Stimulated activated naive B cell treated with anti-CD40 and anti-IgM and Interleukin-4, amounts not matched to agents 10 μg/mL and 1 μg/mL and 100 μg/mL, for 72 hours (primary cell): ENCODE measurements at regions not wholly inside any gene's neighbourhood (a gene's known extent, or its start where the extent isn't known, plus 50 kb on each side); places are given as distances from the start of the nearest gene placed in this dataset.
"Not testable (repeated sequence)": the region's sequence is repeated elsewhere in the genome, so short reads cannot be mapped to it uniquely, and the experiment has no call there.

ENCODE experiments used
- ATAC-seq, 2 donors: fragments of 150-1000 bp; cut with Tn5 transposase; replicated peaks; 2 replicates each; pipeline ENCODE4 v1.10.0; 2021; ENCODE audit warnings: moderate library complexity in 1 of 2
- DNase-seq: peaks from one replicate; pipeline ENCODE4 v3.0.0; 2021
- H3K27ac Mint-ChIP-seq: one replicate; pipeline ENCODE4 v1.8.0; 2022; ENCODE audit warnings: mild to moderate bottlenecking, mixed read lengths
- H3K27me3 Mint-ChIP-seq, 2 donors: one replicate each; pipeline ENCODE4 v1.8.0; 2022; ENCODE audit warnings: mixed read lengths in 2 of 2
- H3K36me3 Mint-ChIP-seq, 2 donors: one replicate each; pipeline ENCODE4 v1.8.0; 2022; ENCODE audit warnings: mixed read lengths in 2 of 2, mild to moderate bottlenecking in 1 of 2
- H3K4me1 Mint-ChIP-seq, 2 donors: one replicate each; pipeline ENCODE4 v1.8.0; 2022; ENCODE audit warnings: mixed read lengths in 2 of 2, mild to moderate bottlenecking in 1 of 2
- H3K4me3 Mint-ChIP-seq, 2 donors: one replicate each; pipeline ENCODE4 v1.8.0; 2022; ENCODE audit warnings: mild to moderate bottlenecking in 2 of 2, mixed read lengths in 2 of 2, moderate library complexity in 1 of 2
- H3K9me3 Mint-ChIP-seq, 2 donors: one replicate each; pipeline ENCODE4 v1.8.0; 2022; ENCODE audit warnings: mixed read lengths in 2 of 2, mild to moderate bottlenecking in 1 of 2

DNA sequence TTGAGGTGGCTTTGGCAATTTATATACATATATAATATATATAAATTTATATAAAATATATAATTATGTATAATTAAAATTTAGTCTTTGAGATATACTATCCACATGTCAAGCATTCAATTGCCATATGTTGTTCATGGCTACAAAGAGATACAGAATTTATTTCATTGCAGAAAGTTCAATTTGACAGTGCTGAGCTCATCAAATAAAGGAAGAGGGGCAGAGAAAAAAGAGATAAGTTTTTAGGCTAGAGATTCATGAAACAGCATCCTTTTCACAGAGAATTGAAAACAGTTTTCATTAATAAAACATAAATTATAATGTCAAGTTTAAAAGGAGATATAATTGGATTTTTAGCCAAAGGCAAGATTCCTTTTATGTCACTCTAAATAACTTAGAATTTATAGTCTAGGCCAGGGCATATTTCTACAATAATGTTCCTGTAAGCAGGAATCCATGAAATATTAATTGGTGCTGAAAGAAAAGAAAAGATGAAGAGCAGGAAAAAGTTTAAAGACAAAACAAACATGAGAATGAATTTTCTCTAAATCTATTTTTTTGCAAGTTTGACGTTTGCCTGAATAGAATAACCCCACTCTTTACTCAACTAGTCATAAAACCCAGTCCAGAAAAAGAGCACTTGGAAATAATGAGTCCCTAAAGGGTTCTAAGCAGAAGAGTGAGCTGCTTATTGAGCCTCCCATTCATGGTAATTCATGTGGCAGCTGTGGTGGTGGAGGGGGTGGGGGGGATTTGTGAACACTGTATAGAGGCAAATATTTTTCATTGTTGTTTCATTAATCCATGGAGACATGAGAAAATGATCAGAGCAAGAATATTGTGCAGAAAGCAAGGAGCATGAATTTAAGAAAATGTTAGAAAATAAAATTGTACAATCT, 1279.5 kb downstream of the CDH12 start:
- no peaks in the 10 kb centered on the region for H3K4me1 Mint-ChIP-seq

DNA sequence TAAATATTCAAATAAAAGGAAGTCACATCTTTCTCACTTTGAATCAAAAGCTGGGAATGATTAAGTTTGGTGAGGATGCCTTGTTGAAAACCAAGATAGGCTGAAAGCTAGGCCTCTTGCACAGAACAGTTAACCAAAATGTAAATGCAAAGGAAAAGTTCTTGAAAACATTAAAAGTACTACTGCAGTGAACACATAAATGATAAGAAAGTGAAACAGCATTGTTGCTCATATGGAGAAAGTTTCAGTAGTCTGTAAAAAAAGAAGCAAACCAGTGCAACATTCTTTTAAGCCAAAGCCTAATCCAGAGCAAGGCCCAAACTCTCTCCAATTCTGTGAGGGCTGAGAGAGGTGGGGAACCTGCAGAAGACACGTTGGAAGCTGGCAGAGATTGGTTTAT, 1281.9 kb downstream of the CDH12 start:
- H3K27ac Mint-ChIP-seq, result not testable (repeated sequence)

More for the DNA sequence above, 1279.5 kb downstream of the CDH12 start:
- H3K36me3 Mint-ChIP-seq, result peaks cover 0 to 4% of the 10 kb centered on the region in 2 donors
- no peak overlapping the region for H3K4me3 Mint-ChIP-seq
- peaks cover 0 to 2% of the 10 kb centered on the region in 2 donors for H3K9me3 Mint-ChIP-seq
- no peak overlapping the region for H3K27ac Mint-ChIP-seq
- no peaks in the 10 kb centered on the region for H3K27me3 Mint-ChIP-seq
- ATAC-seq (no peak), DNase-seq (no peak)

GRCh38 chr5:21559109-21559508, 1294.0 kb downstream of the CDH12 start:
- H3K36me3 Mint-ChIP-seq, H3K9me3 Mint-ChIP-seq, DNase-seq, H3K27me3 Mint-ChIP-seq, H3K4me3 Mint-ChIP-seq, H3K4me1 Mint-ChIP-seq, H3K27ac Mint-ChIP-seq, ATAC-seq: not testable (repeated sequence)

More for the DNA sequence above, 1281.9 kb downstream of the CDH12 start:
- not testable (repeated sequence) for H3K27me3 Mint-ChIP-seq, DNase-seq, ATAC-seq, H3K9me3 Mint-ChIP-seq, H3K36me3 Mint-ChIP-seq, H3K4me1 Mint-ChIP-seq, H3K4me3 Mint-ChIP-seq

DNA sequence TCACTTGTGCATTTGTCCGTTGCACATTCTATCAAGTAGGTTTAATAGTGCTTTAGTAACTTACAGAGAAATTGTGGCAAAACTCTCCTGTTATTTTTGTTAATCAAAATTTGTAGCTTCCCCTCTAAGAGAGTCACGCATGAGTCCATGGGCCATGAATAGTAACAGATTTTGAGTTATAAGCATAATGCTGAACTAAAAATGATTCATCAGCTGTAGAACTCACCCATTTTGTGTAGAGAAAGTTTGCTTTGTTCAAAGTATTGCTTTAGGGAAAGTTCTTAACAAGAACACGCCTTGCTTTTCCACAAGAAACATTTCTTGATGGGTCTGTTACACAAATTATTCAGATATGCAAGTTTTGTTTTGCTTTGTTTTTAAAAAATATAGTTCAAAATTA, 1300.9 kb downstream of the CDH12 start:
- H3K4me3 Mint-ChIP-seq, DNase-seq, H3K36me3 Mint-ChIP-seq, H3K27me3 Mint-ChIP-seq, H3K27ac Mint-ChIP-seq, H3K9me3 Mint-ChIP-seq, ATAC-seq, H3K4me1 Mint-ChIP-seq: not testable (repeated sequence)

GRCh38 chr5:21550916-21551315, 1302.2 kb downstream of the CDH12 start:
- H3K27me3 Mint-ChIP-seq, H3K4me1 Mint-ChIP-seq, H3K27ac Mint-ChIP-seq, H3K9me3 Mint-ChIP-seq, ATAC-seq, H3K36me3 Mint-ChIP-seq, DNase-seq, H3K4me3 Mint-ChIP-seq: not testable (repeated sequence)

- not testable (repeated sequence) for ATAC-seq, H3K27ac Mint-ChIP-seq, H3K4me3 Mint-ChIP-seq, H3K36me3 Mint-ChIP-seq, DNase-seq, H3K9me3 Mint-ChIP-seq, H3K4me1 Mint-ChIP-seq, H3K27me3 Mint-ChIP-seq
Observed at GRCh38 chr5:21547656-21548055, 1305.5 kb downstream of the CDH12 start.

- not testable (repeated sequence) for ATAC-seq
Observed at GRCh38 chr5:21535114-21535513, 1318.0 kb downstream of the CDH12 start.

DNA sequence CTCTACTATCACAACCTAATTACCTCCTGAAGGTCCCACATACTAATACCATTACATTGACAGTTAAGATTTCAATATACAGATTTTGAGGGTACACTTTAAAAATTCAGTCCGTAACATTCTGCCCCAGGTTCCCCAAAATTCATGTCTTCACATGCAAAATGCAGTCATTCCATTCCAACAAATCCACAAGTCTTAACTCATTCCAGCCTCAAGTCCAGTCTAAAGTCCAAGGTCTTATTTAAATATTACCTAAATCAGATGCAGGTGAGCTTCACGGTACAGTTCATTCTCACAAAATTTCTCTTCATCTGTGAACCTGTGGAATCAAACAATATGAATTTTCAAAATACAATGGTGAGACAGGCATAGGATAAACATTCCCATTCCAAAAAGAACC, 1332.0 kb downstream of the CDH12 start:
- not testable (repeated sequence) for H3K9me3 Mint-ChIP-seq, H3K27ac Mint-ChIP-seq, H3K27me3 Mint-ChIP-seq, DNase-seq, H3K4me3 Mint-ChIP-seq, H3K36me3 Mint-ChIP-seq, ATAC-seq, H3K4me1 Mint-ChIP-seq

More at GRCh38 chr5:21535114-21535513, 1318.0 kb downstream of the CDH12 start:
- not testable (repeated sequence) for H3K27me3 Mint-ChIP-seq, H3K27ac Mint-ChIP-seq, DNase-seq, H3K36me3 Mint-ChIP-seq, H3K4me1 Mint-ChIP-seq, H3K9me3 Mint-ChIP-seq, H3K4me3 Mint-ChIP-seq

DNA sequence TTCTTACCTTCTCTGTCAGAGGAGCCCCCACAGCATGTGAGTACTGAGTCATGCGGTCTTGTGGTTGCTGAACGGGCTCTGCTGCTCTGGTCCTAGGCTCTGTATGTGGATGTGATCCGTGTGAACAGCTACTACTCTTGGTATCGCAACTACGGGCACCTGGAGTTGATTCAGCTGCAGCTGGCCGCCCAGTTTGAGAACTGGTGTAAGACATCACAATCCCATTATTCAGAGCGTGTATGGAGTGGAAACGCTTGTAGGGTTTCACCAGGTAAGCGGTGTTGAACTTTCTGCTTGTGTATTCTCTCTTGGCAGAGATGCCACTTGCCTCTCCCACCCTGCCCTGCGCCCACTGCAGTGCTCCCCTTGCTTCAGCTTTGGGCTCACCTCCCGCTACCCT, 1356.2 kb downstream of the CDH12 start:
- H3K27ac Mint-ChIP-seq, H3K4me3 Mint-ChIP-seq, ATAC-seq, H3K27me3 Mint-ChIP-seq, DNase-seq, H3K4me1 Mint-ChIP-seq, H3K9me3 Mint-ChIP-seq: not testable (repeated sequence)
- peaks cover 23 to 30% of the 10 kb centered on the region in 2 donors for H3K36me3 Mint-ChIP-seq

GRCh38 chr5:21496056-21496455, 1357.1 kb downstream of the CDH12 start:
- Mint-ChIP-seq H3K36me3 (peaks cover 21 to 28% of the 10 kb centered on the region in 2 donors), H3K27ac (peak overlapping the region; percentile 14)
- not testable (repeated sequence) for DNase-seq, H3K9me3 Mint-ChIP-seq, H3K27me3 Mint-ChIP-seq, ATAC-seq, H3K4me3 Mint-ChIP-seq, H3K4me1 Mint-ChIP-seq

DNA sequence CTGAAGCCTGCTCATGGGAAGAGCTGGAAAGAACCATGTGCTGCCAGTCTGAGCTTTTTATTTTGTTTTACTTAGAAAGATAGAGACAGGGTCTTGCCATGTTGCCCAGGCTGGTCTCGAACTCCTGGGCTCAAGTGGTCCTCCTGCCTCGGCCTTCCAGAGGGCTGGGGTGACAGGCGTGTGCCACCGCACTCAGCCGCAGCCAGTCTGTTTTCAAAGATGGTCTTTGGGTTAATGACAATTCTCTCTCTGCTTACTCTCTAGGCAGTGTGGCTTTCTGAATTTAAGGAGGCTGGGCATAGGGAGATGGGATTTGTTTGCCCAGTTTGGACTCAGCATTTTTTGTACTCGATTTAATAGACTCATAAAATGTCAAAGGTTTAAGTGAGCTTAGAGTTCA, 1357.9 kb downstream of the CDH12 start:
- H3K4me1 Mint-ChIP-seq, DNase-seq, H3K9me3 Mint-ChIP-seq, ATAC-seq, H3K27me3 Mint-ChIP-seq, H3K27ac Mint-ChIP-seq, H3K4me3 Mint-ChIP-seq: not testable (repeated sequence)
- peaks cover 21 to 28% of the 10 kb centered on the region in 2 donors for H3K36me3 Mint-ChIP-seq

GRCh38 chr5:21494033-21494432, 1359.1 kb downstream of the CDH12 start:
- H3K27ac Mint-ChIP-seq, H3K27me3 Mint-ChIP-seq, DNase-seq, H3K9me3 Mint-ChIP-seq, H3K4me1 Mint-ChIP-seq, H3K4me3 Mint-ChIP-seq, ATAC-seq: not testable (repeated sequence)
- H3K36me3 Mint-ChIP-seq, result peaks cover 21 to 31% of the 10 kb centered on the region in 2 donors

GRCh38 chr5:21491182-21491581, 1362.0 kb downstream of the CDH12 start:
- H3K27me3 Mint-ChIP-seq, DNase-seq, ATAC-seq, H3K9me3 Mint-ChIP-seq, H3K4me1 Mint-ChIP-seq, H3K27ac Mint-ChIP-seq, H3K4me3 Mint-ChIP-seq: not testable (repeated sequence)
- peaks cover 17 to 26% of the 10 kb centered on the region in 2 donors for H3K36me3 Mint-ChIP-seq

- ATAC-seq, DNase-seq, H3K4me3 Mint-ChIP-seq, H3K9me3 Mint-ChIP-seq, H3K27me3 Mint-ChIP-seq, H3K27ac Mint-ChIP-seq, H3K4me1 Mint-ChIP-seq: not testable (repeated sequence)
- peaks cover 18 to 28% of the 10 kb centered on the region in 2 donors for H3K36me3 Mint-ChIP-seq
Observed at GRCh38 chr5:21488828-21489227, 1364.3 kb downstream of the CDH12 start.

DNA sequence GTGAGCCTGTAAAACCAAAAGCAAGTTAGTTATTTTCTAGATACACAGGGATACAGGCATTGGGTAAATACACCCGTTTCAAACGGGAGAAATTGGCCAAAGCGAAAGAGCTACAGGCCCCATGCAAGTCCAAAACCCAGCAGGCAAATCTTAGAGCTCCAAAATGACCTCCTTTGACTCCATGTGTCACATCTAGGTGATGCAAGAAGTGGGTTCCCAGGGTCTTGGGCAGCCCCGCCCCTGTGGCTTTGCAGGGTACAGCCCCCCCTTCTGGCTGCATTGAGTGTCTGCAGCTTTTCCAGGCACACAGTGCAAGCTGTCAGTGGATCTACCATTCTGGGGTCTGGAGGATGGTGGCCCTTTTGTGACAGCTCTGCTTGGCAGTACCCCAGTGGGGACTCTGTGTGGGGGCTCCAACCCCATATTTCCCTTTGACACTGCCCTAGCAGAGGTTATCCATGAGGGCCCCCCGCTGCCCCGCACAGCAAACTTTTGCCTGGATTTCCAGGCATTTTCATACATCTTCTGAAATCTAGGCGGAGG, 1367.6 kb downstream of the CDH12 start:
- not testable (repeated sequence) for H3K27ac Mint-ChIP-seq, H3K27me3 Mint-ChIP-seq, H3K4me1 Mint-ChIP-seq, H3K4me3 Mint-ChIP-seq, ATAC-seq, H3K9me3 Mint-ChIP-seq
- DNase-seq, result peak; percentile 39
- peaks cover 39 to 45% of the 10 kb centered on the region in 2 donors for H3K36me3 Mint-ChIP-seq
